Common myeloid progenitor, CD34-positive (primary cell): ENCODE measurements at regions not wholly inside any gene's neighbourhood (a gene's known extent, or its start where the extent isn't known, plus 50 kb on each side); places are given as distances from the start of the nearest gene placed in this dataset.

Source experiments
- CTCF ChIA-PET: fragments of 350-600 bp; sonication (Branson Sonifier 250); formaldehyde crosslinking; loops from one replicate; lab custom pipeline; 2021; ENCODE audit warnings: antibody characterized with exemption; lab: Charles Lee
- POLR2A ChIA-PET: fragments of 350-600 bp; sonication (Branson Sonifier 250); formaldehyde crosslinking; loops from one replicate; lab custom pipeline; 2021; ENCODE audit warnings: antibody characterized with exemption; lab: Charles Lee
- DNase-seq, 3 donors: peaks; one replicate each; pipeline versions ENCODE4 v3.0.0 to v3.0.0-alpha.2; 2013
- H3K27ac ChIP-seq, 2 experiments: 1 replicate in 1 of 2; 2 replicates in 1 of 2; pipeline ENCODE4 v1.7.0; 2013; ENCODE audit warnings: inconsistent platforms in 2 of 2, low read length in 2 of 2, mild to moderate bottlenecking in 2 of 2, low read depth in 1 of 2, moderate library complexity in 1 of 2; ENCODE audit not compliant: severe bottlenecking in 2 of 2, insufficient read depth in 1 of 2, poor library complexity in 1 of 2
- H3K27me3 ChIP-seq, 5 experiments: replicated peaks in 2 of 5; 1 replicate in 3 of 5; 2 replicates in 2 of 5; pipeline versions ENCODE4 v1.6.1 to v1.7.0; 2013; ENCODE audit warnings: low read length in 4 of 5, mild to moderate bottlenecking in 2 of 5, moderate library complexity in 2 of 5, inconsistent platforms in 1 of 5; ENCODE audit not compliant: insufficient read depth in 5 of 5, control insufficient read depth in 4 of 5
- H3K36me3 ChIP-seq, 4 experiments: 1 replicate in 2 of 4; 2 replicates in 2 of 4; pipeline versions ENCODE4 v1.6.1 to v1.7.0; 2013; ENCODE audit warnings: low read length in 3 of 4, control low read depth in 1 of 4, mild to moderate bottlenecking in 1 of 4; ENCODE audit not compliant: control insufficient read depth in 4 of 4, insufficient read depth in 4 of 4
- H3K4me1 ChIP-seq, 4 experiments: 1 replicate in 3 of 4; 2 replicates in 1 of 4; pipeline versions ENCODE4 v1.6.1 to v1.7.1; 2013; ENCODE audit warnings: low read length in 3 of 4, mild to moderate bottlenecking in 3 of 4, control low read depth in 1 of 4, inconsistent platforms in 1 of 4, moderate library complexity in 1 of 4; ENCODE audit not compliant: control insufficient read depth in 4 of 4, insufficient read depth in 4 of 4; ENCODE audit errors: control extremely low read depth in 1 of 4
- H3K4me3 ChIP-seq, 7 experiments: 1 replicate in 4 of 7; 2 replicates in 3 of 7; pipeline versions ENCODE4 v1.5.1 to v1.7.0; 2013; ENCODE audit warnings: mild to moderate bottlenecking in 7 of 7, low read length in 6 of 7, moderate library complexity in 6 of 7, inconsistent platforms in 2 of 7, low read depth in 2 of 7, control low read depth in 1 of 7; ENCODE audit not compliant: insufficient read depth in 4 of 7, control insufficient read depth in 1 of 7; ENCODE audit errors: extremely low read depth in 1 of 7
- H3K9me3 ChIP-seq, 5 experiments: 1 replicate in 4 of 5; 2 replicates in 1 of 5; pipeline versions ENCODE4 v1.6.1 to v1.7.1; 2013; ENCODE audit warnings: low read length in 4 of 5, mild to moderate bottlenecking in 2 of 5, inconsistent platforms in 1 of 5, low read depth in 1 of 5, moderate library complexity in 1 of 5; ENCODE audit not compliant: control insufficient read depth in 4 of 5, insufficient read depth in 2 of 5; ENCODE audit errors: control extremely low read depth in 1 of 5
- WGBS: methylation state at CpG from one replicate; pipeline ENCODE4 v1.1.5; 2013; ENCODE audit not compliant: insufficient coverage; 5-methylcytosine and 5-hydroxymethylcytosine counted together

DNA sequence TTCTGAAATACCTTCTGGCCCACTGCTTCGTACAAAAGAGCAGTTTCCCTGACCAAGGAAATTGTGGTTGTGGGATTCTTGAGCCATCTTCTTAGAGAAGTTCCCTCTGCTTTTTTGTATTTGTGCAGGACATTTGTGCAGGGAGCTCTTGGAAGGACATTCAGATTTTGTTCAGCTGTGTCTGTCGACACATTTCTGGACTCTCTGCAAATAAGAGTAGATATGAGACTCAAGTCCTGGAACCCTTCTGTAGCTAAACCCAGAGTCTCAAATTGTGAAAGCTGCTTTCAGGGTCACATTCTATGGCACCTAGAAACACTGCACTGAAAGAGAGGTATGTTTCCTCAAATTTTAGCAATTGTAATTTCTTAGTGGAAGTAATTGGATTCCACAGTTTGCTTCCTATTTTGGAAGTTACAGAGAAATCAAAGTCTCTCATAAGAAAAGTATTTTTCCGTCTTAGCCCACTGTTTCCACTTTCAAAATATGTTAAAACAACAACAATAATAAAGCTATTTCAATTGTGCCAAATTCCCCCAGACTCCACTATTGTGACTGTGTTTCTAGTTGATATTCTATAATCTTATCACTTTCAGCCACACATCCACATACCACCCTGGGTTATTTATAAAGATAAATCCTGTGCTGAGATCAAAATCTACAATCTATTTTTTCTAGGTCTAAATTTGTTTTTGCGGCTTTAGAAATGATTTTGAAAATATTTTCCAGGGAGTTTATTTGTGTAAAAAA lies 224.0 kb downstream of the COG6 start:
- CTCF ChIA-PET: interaction anchor here (1.3 kb wide), 1 partner anchor 9 kb away, joined by 5 read pairs; no protein-coding TSS in a partner anchor
- WGBS: no CpG with 5 or more reads among the region's 4 CpGs
- Histone ChIP-seq H3K4me3 (no peak overlapping the region), H3K36me3 (no peaks in the 10 kb centered on the region), H3K4me1 (peaks cover 0 to 5% (median 0%) of the 10 kb centered on the region in 4 experiments), H3K27me3 (no peaks in the 10 kb centered on the region), H3K9me3 (peaks cover 0 to 14% (median 2%) of the 10 kb centered on the region in 5 experiments), H3K27ac (no peak overlapping the region)
- DNase-seq: no peak
- POLR2A ChIA-PET: no interaction called here

- Histone ChIP-seq H3K36me3 (no peaks in the 10 kb centered on the region), H3K27me3 (no peaks in the 10 kb centered on the region), H3K9me3 (peaks cover 0 to 22% (median 2%) of the 10 kb centered on the region in 5 experiments), H3K4me1 (peaks cover 0 to 5% (median 0%) of the 10 kb centered on the region in 4 experiments), H3K27ac (no peak overlapping the region), H3K4me3 (no peak overlapping the region)
- ChIA-PET CTCF (interaction anchor here (0.6 to 2.0 kb wide), 2 partner anchors 11 to 55 kb away, joined by 3 to 5 read pairs; no protein-coding TSS in a partner anchor), POLR2A (no interaction called here)
- 50% methylated on average over 2 of the region's 2 CpGs for WGBS
- no peak for DNase-seq
Observed at GRCh38 chr13:39881383-39881782, 225.9 kb downstream of the COG6 start.

DNA sequence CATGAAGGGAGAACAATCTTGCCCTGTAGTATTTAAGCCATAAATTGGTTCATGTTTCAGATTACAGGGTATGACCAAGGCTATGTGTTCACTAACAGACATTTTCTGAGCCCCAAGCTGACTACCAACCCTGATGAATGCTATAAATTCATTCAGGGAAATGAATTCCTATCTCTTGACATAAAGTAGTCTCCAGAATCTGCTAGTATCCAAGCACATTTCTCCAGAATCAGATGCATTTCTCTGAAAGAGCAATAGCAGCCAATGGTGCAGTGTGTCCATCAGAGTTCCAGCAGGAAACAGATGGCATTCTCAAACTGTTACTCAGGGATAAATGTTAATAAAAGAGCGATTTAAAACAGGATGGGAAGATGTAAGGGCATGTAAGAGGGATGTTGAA lies 226.4 kb downstream of the COG6 start:
- Histone ChIP-seq H3K4me1 (peaks cover 0 to 5% (median 0%) of the 10 kb centered on the region in 4 experiments), H3K36me3 (no peaks in the 10 kb centered on the region), H3K27ac (no peak overlapping the region), H3K4me3 (no peak overlapping the region), H3K27me3 (no peaks in the 10 kb centered on the region), H3K9me3 (peaks cover 0 to 22% (median 2%) of the 10 kb centered on the region in 5 experiments)
- POLR2A ChIA-PET: no interaction called here
- 92% methylated on average over 1 of the region's 1 CpG for WGBS
- DNase-seq: no peak
- CTCF ChIA-PET: interaction anchor here (0.6 to 2.0 kb wide), 2 partner anchors 12 to 55 kb away, joined by 3 to 5 read pairs; no protein-coding TSS in a partner anchor

- Histone ChIP-seq H3K27me3 (no peaks in the 10 kb centered on the region), H3K4me3 (no peak overlapping the region), H3K27ac (no peak overlapping the region), H3K4me1 (no peaks in the 10 kb centered on the region), H3K9me3 (peaks cover 0 to 22% (median 2%) of the 10 kb centered on the region in 5 experiments), H3K36me3 (no peaks in the 10 kb centered on the region)
- no peak for DNase-seq
- no CpG with 5 or more reads among the region's 1 CpG for WGBS
- ChIA-PET CTCF (interaction anchor here (1.4 kb wide), 1 partner anchor 14 kb away, joined by 3 read pairs; no protein-coding TSS in a partner anchor), POLR2A (no interaction called here)
Observed at GRCh38 chr13:39884166-39884565, 228.7 kb downstream of the COG6 start.

DNA sequence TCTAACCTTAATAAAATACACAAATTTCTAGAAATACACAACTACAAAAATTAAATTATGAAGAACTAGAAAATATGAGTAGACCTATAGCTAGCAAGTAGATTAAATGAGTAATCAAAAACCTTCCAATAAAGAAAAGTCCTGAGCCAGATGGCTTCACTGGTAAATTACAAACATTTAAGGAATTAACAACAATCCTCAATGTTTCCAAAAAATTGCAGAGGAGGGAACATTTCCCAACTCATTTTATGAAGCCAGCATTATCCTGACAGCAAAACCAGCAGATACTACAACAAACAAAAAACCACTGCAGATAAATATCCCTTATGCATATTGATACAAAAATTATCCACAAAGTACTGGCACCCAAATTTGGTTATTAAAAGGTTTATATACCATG lies 230.9 kb downstream of the COG6 start:
- H3K4me1 ChIP-seq: peaks cover 0 to 2% (median 0%) of the 10 kb centered on the region in 4 experiments
- no peak overlapping the region for H3K27ac ChIP-seq
- DNase-seq: no peak
- H3K36me3 ChIP-seq: no peaks in the 10 kb centered on the region
- ChIA-PET POLR2A (no interaction called here), CTCF (no interaction called here)
- no peaks in the 10 kb centered on the region for H3K27me3 ChIP-seq
- H3K9me3 ChIP-seq: peaks cover 0 to 22% (median 2%) of the 10 kb centered on the region in 5 experiments
- no peak overlapping the region for H3K4me3 ChIP-seq

- H3K4me3 ChIP-seq: no peak overlapping the region
- H3K27ac ChIP-seq: no peak overlapping the region
- ChIA-PET POLR2A (no interaction called here), CTCF (interaction anchor here (0.6 kb wide), 1 partner anchor 325 kb away, joined by 3 read pairs; no protein-coding TSS in a partner anchor)
- peaks cover 0 to 20% (median 2%) of the 10 kb centered on the region in 5 experiments for H3K9me3 ChIP-seq
- WGBS: 100% methylated on average over 2 of the region's 2 CpGs
- no peaks in the 10 kb centered on the region for H3K36me3 ChIP-seq
- no peak for DNase-seq
- peaks cover 6 to 13% (median 8%) of the 10 kb centered on the region in 4 experiments for H3K4me1 ChIP-seq
- no peaks in the 10 kb centered on the region for H3K27me3 ChIP-seq
Observed at GRCh38 chr13:39887387-39887786, 231.9 kb downstream of the COG6 start.
